Mesendoderm (in vitro differentiated cells): ENCODE measurements at regions not wholly inside any gene's neighbourhood (a gene's known extent, or its start where the extent isn't known, plus 50 kb on each side); places are given as distances from the start of the nearest gene placed in this dataset.

Experiments
- DNase-seq: peaks from one replicate; pipeline ENCODE4 v3.0.0; 2013
- H2AK5ac ChIP-seq: 2 replicates; pipeline ENCODE4 v1.6.1; 2013; ENCODE audit warnings: low read length, inconsistent platforms
- H2BK120ac ChIP-seq: 2 replicates; pipeline ENCODE4 v1.6.1; 2013; ENCODE audit warnings: low read depth, mild to moderate bottlenecking, low read length, moderate library complexity, mixed read lengths
- H2BK15ac ChIP-seq: replicated peaks from 2 replicates; pipeline ENCODE4 v1.6.1; 2013; ENCODE audit warnings: low read depth, mild to moderate bottlenecking, moderate library complexity
- H2BK5ac ChIP-seq: 2 replicates; pipeline ENCODE4 v1.6.1; 2013; ENCODE audit warnings: low read length, inconsistent platforms
- H3K18ac ChIP-seq: 2 replicates; pipeline ENCODE4 v1.6.1; 2013; ENCODE audit warnings: mild to moderate bottlenecking, low read length, mixed read lengths
- H3K23ac ChIP-seq: one replicate; pipeline ENCODE4 v1.6.1; 2013; ENCODE audit warnings: low read length
- H3K27ac ChIP-seq: 2 replicates; pipeline ENCODE4 v1.5.1; 2013; ENCODE audit warnings: low read depth, mild to moderate bottlenecking, inconsistent platforms, low read length, moderate library complexity
- H3K27me3 ChIP-seq: 2 replicates; pipeline ENCODE4 v1.6.1; 2013; ENCODE audit warnings: low read length, control low read depth, mild to moderate bottlenecking, inconsistent platforms; ENCODE audit not compliant: insufficient read depth, poor library complexity
- H3K36me3 ChIP-seq: 2 replicates; pipeline ENCODE4 v1.6.1; 2013; ENCODE audit warnings: low read length, inconsistent platforms; ENCODE audit not compliant: control insufficient read depth, insufficient read depth
- H3K4ac ChIP-seq: one replicate; pipeline ENCODE4 v1.6.1; 2013; ENCODE audit warnings: low read depth, mild to moderate bottlenecking, low read length, moderate library complexity
- H3K4me1 ChIP-seq: 2 replicates; pipeline ENCODE4 v1.6.1; 2013; ENCODE audit warnings: low read depth, low read length, inconsistent platforms; ENCODE audit not compliant: control insufficient read depth
- H3K4me2 ChIP-seq: 2 replicates; pipeline ENCODE4 v1.6.1; 2013; ENCODE audit warnings: low read length
- H3K4me3 ChIP-seq: 2 replicates; pipeline ENCODE4 v1.5.1; 2013; ENCODE audit warnings: mild to moderate bottlenecking, low read length
- H3K56ac ChIP-seq: one replicate; pipeline ENCODE4 v1.6.1; 2013; ENCODE audit warnings: low read length
- H3K79me1 ChIP-seq: 2 replicates; pipeline ENCODE4 v1.6.1; 2013; ENCODE audit warnings: low read length, inconsistent platforms
- H3K79me2 ChIP-seq: 2 replicates; pipeline ENCODE4 v1.6.1; 2013; ENCODE audit warnings: mild to moderate bottlenecking, low read length; ENCODE audit not compliant: control insufficient read depth, insufficient read depth
- H3K9ac ChIP-seq: 2 replicates; pipeline ENCODE4 v1.6.1; 2013; ENCODE audit warnings: low read length, inconsistent platforms
- H4K5ac ChIP-seq: one replicate; pipeline ENCODE4 v1.6.1; 2013; ENCODE audit warnings: low read length
- H4K8ac ChIP-seq: one replicate; pipeline ENCODE4 v1.6.1; 2013; ENCODE audit warnings: low read depth, mild to moderate bottlenecking, control low read depth, low read length, moderate library complexity
- WGBS: extraction: QIAGEN DNeasy Blood & Tissue Kit; methylation state at CpG from one replicate; pipeline ENCODE4 v1.1.7; 2013; ENCODE audit warnings: low lambda C conversion rate, missing lambda C conversion rate; ENCODE audit not compliant: insufficient coverage; ENCODE audit errors: extremely low coverage; 5-methylcytosine and 5-hydroxymethylcytosine counted together

- Histone ChIP-seq H3K9ac (no peak overlapping the region), H3K56ac (no peak overlapping the region), H3K4me1 (no peaks in the 10 kb centered on the region), H3K27ac (no peak overlapping the region), H3K4me3 (no peak overlapping the region), H3K4me2 (no peak overlapping the region), H3K4ac (no peak overlapping the region), H2BK15ac (no peak overlapping the region), H2BK5ac (no peak overlapping the region), H3K23ac (no peak overlapping the region), H3K27me3 (no peaks in the 10 kb centered on the region), H4K5ac (no peak overlapping the region), H3K79me2 (no peaks in the 10 kb centered on the region), H4K8ac (no peak overlapping the region), H2AK5ac (no peak overlapping the region), H2BK120ac (no peak overlapping the region), H3K18ac (no peak overlapping the region), H3K79me1 (no peaks in the 10 kb centered on the region), H3K36me3 (no peaks in the 10 kb centered on the region)
- no peak for DNase-seq
Observed at GRCh38 chr3:137116619-137117018, 158.8 kb downstream of the IL20RB start.

GRCh38 chr3:137121704-137122314, 164.0 kb downstream of the IL20RB start:
- H2AK5ac ChIP-seq: no peak overlapping the region
- no peaks in the 10 kb centered on the region for H3K27me3 ChIP-seq
- no peak overlapping the region for H3K4ac ChIP-seq
- H3K27ac ChIP-seq: no peak overlapping the region
- no peak overlapping the region for H2BK5ac ChIP-seq
- H3K9ac ChIP-seq: no peak overlapping the region
- no peak overlapping the region for H2BK120ac ChIP-seq
- no peak overlapping the region for H3K56ac ChIP-seq
- DNase-seq: peak; percentile 84
- H3K79me1 ChIP-seq: no peaks in the 10 kb centered on the region
- H3K4me1 ChIP-seq: no peaks in the 10 kb centered on the region
- H3K36me3 ChIP-seq: no peaks in the 10 kb centered on the region
- no peak overlapping the region for H4K8ac ChIP-seq
- no peaks in the 10 kb centered on the region for H3K79me2 ChIP-seq
- H2BK15ac ChIP-seq: no peak overlapping the region
- WGBS: no CpG with 5 or more reads among the region's 3 CpGs
- no peak overlapping the region for H4K5ac ChIP-seq
- no peak overlapping the region for H3K23ac ChIP-seq
- H3K4me2 ChIP-seq: no peak overlapping the region
- no peak overlapping the region for H3K4me3 ChIP-seq
- H3K18ac ChIP-seq: no peak overlapping the region

- Histone ChIP-seq H3K4me1 (no peaks in the 10 kb centered on the region), H3K36me3 (no peaks in the 10 kb centered on the region), H3K23ac (no peak overlapping the region), H3K9ac (no peak overlapping the region), H4K5ac (no peak overlapping the region), H3K4ac (no peak overlapping the region), H3K79me1 (no peaks in the 10 kb centered on the region), H2BK5ac (no peak overlapping the region), H2BK120ac (no peak overlapping the region), H3K79me2 (no peaks in the 10 kb centered on the region), H3K18ac (no peak overlapping the region), H3K4me3 (no peak overlapping the region), H2BK15ac (no peak overlapping the region), H3K27me3 (no peaks in the 10 kb centered on the region), H3K4me2 (no peak overlapping the region), H3K56ac (no peak overlapping the region), H3K27ac (no peak overlapping the region), H2AK5ac (no peak overlapping the region), H4K8ac (no peak overlapping the region)
- no CpG with 5 or more reads among the region's 2 CpGs for WGBS
- DNase-seq: peak; percentile 29
Observed at GRCh38 chr3:137131081-137131480, 173.3 kb downstream of the IL20RB start.

GRCh38 chr3:137134431-137134830, 176.6 kb downstream of the IL20RB start:
- no peak overlapping the region for H3K18ac ChIP-seq
- H3K4ac ChIP-seq: no peak overlapping the region
- no peaks in the 10 kb centered on the region for H3K36me3 ChIP-seq
- H3K79me2 ChIP-seq: no peaks in the 10 kb centered on the region
- H2AK5ac ChIP-seq: no peak overlapping the region
- H3K4me3 ChIP-seq: no peak overlapping the region
- H2BK120ac ChIP-seq: no peak overlapping the region
- no peaks in the 10 kb centered on the region for H3K4me1 ChIP-seq
- no CpG with 5 or more reads among the region's 4 CpGs for WGBS
- no peak overlapping the region for H3K23ac ChIP-seq
- H4K8ac ChIP-seq: no peak overlapping the region
- no peak overlapping the region for H3K4me2 ChIP-seq
- H3K27ac ChIP-seq: no peak overlapping the region
- H3K9ac ChIP-seq: no peak overlapping the region
- DNase-seq: no peak
- H2BK5ac ChIP-seq: no peak overlapping the region
- H3K27me3 ChIP-seq: no peaks in the 10 kb centered on the region
- H4K5ac ChIP-seq: no peak overlapping the region
- no peak overlapping the region for H3K56ac ChIP-seq
- H3K79me1 ChIP-seq: no peaks in the 10 kb centered on the region
- H2BK15ac ChIP-seq: no peak overlapping the region

- no peak overlapping the region for H2BK5ac ChIP-seq
- no peak overlapping the region for H3K4me3 ChIP-seq
- no peak overlapping the region for H3K23ac ChIP-seq
- no peak overlapping the region for H2BK15ac ChIP-seq
- H3K18ac ChIP-seq: no peak overlapping the region
- no peaks in the 10 kb centered on the region for H3K79me1 ChIP-seq
- H3K79me2 ChIP-seq: no peaks in the 10 kb centered on the region
- no CpG with 5 or more reads among the region's 3 CpGs for WGBS
- no peak overlapping the region for H2AK5ac ChIP-seq
- no peak overlapping the region for H3K27ac ChIP-seq
- no peaks in the 10 kb centered on the region for H3K27me3 ChIP-seq
- no peak overlapping the region for H3K9ac ChIP-seq
- no peak overlapping the region for H2BK120ac ChIP-seq
- H4K8ac ChIP-seq: no peak overlapping the region
- no peak for DNase-seq
- no peak overlapping the region for H4K5ac ChIP-seq
- H3K4me1 ChIP-seq: no peaks in the 10 kb centered on the region
- no peak overlapping the region for H3K4me2 ChIP-seq
- no peaks in the 10 kb centered on the region for H3K36me3 ChIP-seq
- H3K56ac ChIP-seq: no peak overlapping the region
- H3K4ac ChIP-seq: no peak overlapping the region
Observed at GRCh38 chr3:137148406-137148805, 190.6 kb downstream of the IL20RB start.

- no peak overlapping the region for H3K27ac ChIP-seq
- no peak overlapping the region for H3K4ac ChIP-seq
- H3K56ac ChIP-seq: no peak overlapping the region
- H3K9ac ChIP-seq: no peak overlapping the region
- no peaks in the 10 kb centered on the region for H3K36me3 ChIP-seq
- H2BK5ac ChIP-seq: no peak overlapping the region
- no peak overlapping the region for H3K4me2 ChIP-seq
- H3K79me1 ChIP-seq: no peaks in the 10 kb centered on the region
- H2BK15ac ChIP-seq: no peak overlapping the region
- H3K23ac ChIP-seq: no peak overlapping the region
- H2BK120ac ChIP-seq: no peak overlapping the region
- no peak overlapping the region for H2AK5ac ChIP-seq
- H3K4me1 ChIP-seq: no peaks in the 10 kb centered on the region
- no peak overlapping the region for H4K8ac ChIP-seq
- no peak for DNase-seq
- no peaks in the 10 kb centered on the region for H3K79me2 ChIP-seq
- no peak overlapping the region for H3K18ac ChIP-seq
- H4K5ac ChIP-seq: no peak overlapping the region
- H3K4me3 ChIP-seq: no peak overlapping the region
- H3K27me3 ChIP-seq: no peaks in the 10 kb centered on the region
- WGBS: no CpG with 5 or more reads among the region's 2 CpGs
Observed at GRCh38 chr3:137148917-137149316, 191.1 kb downstream of the IL20RB start.
